Umbilical cord (tissue), 1 donor: ENCODE measurements at regions not wholly inside any gene's neighbourhood (a gene's known extent, or its start where the extent isn't known, plus 50 kb on each side); places are given as distances from the start of the nearest gene placed in this dataset.
"Not testable (repeated sequence)": the region's sequence is repeated elsewhere in the genome, so short reads cannot be mapped to it uniquely, and the experiment has no call there.

Source experiments
- DNase-seq: peaks from one replicate; pipeline ENCODE4 v3.0.0-alpha.2; 2015; ENCODE audit warnings: low spot score

DNA sequence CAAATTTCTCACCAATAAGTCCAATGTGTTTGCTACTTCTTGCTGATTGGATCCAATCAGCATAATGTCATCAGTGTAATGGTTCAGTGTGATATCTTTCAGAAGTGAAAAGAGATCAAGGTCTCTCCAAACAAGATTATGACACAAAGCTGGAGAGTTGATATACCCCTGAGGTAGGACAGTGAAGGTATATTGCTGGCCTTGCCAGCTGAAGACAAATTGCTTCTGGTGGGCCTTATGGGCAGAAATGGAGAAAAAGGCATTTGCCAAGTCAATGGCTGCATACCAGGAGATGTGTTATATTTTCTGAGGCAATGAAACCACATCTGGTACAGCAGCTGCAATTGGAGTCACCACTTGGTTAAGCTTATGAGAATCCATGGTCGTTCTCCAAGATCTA is 131.7 kb upstream of the PCBD1 start:
- DNase-seq: not testable (repeated sequence)

DNA sequence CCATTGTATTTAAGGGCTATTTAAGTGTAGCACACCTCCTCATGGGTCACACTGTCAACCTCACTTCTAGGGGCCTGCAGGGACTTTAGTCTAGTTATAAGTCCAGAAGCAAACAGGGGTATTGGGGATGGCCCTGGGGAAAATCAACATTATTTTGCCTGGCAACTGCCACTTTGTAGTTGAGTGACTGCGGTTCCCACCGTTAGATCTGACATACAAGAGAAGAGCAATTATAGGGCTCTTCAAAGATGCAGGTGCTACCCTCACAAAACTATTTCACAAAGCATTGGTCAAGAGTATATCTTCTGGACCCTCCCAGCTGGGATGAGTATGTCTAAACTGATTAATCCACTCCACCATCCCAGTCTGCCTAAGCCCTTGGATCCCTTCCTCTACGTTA is 133.0 kb upstream of the PCBD1 start:
- DNase-seq: no peak

DNA sequence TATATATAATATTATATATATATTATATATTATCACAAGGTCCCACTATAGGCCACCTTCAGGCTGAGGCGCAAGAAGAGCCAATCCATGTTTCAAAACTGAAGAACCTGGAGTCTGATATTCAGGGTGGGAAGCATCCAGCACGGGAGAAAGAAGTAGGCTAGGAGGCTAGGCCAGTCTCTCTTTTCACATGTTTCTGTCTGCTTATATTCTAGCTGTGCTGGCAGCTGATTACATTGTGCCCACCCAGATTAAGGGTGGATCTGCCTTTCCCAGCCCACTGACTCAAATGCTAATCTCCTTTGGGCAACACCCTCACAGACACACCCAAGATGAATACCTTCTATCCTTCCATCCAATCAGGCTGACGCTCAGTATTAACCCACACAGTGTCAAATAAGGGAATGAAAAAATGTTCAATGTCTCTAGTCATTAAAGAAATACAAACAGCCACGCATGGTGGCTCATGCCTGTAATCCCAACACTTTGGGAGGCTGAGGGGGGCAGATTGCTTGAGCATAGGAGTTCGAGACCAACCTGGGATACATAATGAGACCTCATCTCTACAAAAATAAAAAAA is 135.4 kb upstream of the PCBD1 start:
- no peak for DNase-seq

- no peak for DNase-seq
These were observed 136.1 kb upstream of the PCBD1 start for GRCh38 chr10:71024490-71024889.

DNA sequence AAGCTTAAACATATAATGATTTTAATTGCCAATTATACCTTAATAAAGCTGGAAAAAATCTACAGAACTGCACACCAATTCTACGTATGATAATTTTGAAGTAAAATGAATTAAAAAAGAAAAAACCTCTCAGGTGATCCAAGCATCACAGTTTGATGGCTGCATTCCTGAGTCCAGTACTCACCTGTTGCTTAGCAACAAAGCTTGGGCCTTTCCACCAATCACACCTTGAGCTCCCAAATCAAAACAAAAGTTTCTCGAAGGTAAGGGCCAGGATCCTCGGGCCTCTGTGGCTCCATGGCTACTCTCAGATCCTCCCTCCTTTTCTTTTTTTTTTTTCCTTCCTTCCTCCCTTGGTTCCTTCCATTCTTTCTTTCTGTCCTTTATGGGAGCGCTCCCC is 137.2 kb upstream of the PCBD1 start:
- no peak for DNase-seq

DNA sequence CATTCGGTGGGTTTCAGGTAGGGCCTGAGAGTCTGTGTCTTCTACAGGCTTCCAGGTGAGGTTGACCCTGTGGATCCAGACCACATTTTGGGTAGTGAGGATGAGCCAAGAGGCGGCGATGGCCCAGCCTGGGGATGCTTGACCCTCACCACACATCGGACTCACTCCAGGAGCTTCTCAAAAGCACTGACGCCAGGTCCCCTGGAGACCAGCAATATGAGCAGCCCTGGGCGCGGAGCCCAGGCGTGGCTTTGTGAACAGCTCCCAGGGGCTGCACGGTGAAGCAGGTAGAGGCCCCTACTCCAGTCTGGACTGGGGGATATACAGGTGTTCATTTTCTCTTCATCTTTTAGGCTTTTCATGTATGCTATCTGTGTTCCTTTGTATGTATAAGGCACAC is 139.7 kb upstream of the PCBD1 start:
- DNase-seq: no peak

DNA sequence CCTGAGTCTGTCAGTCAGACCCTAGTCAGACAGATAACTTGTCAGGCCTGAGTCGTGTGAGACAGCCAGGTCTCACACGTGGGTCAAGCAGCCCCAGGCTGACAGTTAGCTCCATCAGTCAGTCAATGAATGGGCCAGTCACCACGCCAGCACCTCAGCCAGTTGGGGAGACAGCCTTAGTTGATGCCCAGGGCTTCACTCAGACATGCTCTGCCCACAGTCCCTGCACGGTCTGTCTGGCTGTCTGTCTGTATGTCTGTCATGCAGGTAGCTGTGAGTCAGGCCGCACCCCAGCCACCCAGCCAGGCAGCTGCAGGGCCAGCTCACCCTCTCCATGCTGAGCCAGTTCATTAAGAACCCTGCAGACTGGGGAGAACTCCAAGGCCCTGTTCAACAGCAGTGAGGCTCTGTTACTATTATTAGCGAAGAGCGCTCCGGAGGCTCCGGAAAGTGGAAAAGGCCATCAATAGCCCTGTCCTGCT is 141.1 kb upstream of the PCBD1 start:
- DNase-seq: no peak

DNA sequence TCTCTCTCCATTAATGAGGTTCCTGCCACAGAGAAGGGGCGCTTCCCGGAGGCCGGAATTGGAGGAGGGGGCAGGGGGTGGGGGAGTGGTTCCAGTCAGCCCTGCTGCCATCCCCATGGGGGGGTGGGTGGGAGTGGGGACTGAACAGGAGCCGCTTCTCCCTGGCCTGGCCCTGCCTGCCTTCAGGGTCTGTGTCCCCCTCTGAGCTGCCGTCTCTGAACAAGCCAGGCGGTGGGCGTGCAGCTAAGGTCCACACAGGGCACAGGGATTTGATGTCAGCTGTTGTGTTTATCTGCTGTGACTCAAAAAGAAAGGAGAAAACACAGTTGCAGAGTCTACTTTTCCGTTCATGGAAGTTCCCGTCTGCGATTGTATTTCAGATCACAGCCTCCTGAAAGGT is 141.5 kb upstream of the PCBD1 start:
- no peak for DNase-seq

DNA sequence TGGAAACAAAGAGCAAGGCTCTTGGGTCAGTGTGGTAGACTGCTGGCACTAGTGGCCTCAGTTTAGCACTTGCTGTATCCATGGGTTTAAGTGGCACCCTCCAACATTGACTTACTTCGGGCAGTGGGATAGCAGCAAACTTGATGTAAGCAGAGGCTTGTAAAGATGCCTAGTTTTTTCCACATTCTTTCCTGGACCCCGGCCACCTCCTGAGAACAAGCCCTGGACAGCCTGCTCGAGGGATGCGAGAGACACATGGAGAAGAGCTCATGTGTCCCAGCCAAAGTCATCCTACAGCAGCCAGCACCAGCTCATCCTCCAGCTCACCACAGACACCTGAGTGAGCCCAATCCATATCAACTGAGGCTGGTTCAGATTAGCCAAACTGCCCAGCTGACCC is 142.7 kb upstream of the PCBD1 start:
- DNase-seq: no peak

DNA sequence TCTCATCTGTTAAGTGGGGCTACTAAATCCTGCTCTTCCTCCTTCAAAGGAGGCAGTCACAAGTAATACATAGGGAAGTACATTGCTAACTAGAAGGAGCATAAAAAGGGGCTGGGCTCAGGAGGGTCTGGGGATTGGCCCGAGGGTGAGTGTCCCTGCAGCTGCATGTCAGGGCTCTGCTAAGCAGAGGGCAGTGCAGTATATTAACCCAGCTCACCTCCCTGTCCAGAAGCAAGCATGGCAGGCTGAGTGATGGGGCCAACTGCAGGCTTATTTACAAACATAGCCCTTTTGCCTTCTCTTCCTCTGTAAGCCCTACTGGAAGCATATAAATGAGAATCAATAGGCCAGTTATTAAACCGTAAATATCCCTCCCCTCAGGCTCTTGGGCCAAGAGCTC is 143.2 kb upstream of the PCBD1 start:
- no peak for DNase-seq

GRCh38 chr10:71032887-71033286 is 144.5 kb upstream of the PCBD1 start:
- DNase-seq: no peak

- no peak for DNase-seq
These were observed 145.1 kb upstream of the PCBD1 start for GRCh38 chr10:71033396-71033980.

DNA sequence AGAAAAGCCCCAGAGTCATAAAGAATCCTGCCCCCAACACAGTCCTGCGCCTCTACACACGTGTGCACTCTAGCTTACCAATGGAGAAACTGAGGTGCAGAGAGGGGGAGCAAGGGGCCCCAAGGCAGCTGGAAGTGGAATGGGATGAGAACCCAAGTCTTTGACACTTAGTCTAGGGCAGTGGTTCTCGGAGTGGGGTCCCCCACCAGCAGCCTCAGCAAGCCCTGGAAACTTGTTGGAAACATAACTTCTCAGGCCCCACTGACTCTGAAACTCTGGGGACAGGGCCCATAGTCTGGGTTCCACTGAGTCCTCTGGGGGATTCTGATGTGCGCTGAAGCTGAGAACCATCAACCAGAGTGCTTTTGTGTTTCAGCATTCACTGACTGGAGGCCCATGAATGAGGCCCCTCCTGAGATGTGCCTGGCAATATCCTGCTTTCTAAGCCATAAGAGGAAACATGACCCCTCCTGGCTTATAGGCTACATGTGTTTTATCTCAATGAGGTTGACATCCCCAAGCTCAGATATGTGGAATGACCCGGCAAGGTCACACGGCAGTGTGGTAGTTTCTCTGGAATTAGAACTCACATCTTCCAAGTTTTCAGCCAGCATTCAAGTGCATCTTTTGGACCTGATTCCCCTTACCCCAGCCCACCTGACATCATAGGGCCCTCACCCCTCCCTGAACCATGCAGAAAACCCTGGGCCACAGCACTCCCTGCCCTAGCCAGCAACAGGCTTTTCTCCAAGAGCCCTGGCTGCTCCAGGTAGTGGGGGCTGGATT is 147.3 kb upstream of the PCBD1 start:
- peak; percentile 78 for DNase-seq

DNA sequence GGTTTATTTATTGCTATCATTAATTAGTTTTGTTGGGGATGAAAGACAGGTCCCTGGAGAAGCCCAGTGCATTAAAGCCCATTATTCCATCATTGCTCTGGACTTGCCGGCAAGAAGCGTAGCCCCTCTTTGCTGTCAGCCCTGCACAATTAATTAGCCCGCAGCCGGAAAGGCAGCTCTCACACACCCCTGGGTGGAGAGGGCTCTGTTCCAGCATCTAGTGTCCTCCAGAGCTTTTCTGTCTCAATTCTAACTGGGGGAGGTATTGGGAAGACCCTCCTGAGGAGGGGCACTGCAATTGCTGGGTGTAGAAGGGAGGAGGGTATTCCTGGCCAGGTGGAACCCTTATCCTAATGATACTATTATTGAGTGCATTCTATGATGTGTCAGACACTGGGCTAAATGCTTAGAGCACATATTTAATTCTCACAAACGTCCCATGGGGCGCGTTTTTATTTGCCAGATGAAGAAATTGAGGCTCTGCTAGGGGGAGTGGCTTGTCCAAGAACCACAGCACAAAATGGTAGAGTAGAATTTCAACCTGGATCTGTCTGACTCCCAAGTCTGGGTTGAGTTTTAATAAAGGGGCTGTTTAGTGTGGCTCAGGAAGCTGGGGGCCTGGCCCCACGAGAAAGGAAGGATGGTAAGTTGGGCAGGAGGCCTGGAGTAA is 148.1 kb upstream of the PCBD1 start:
- DNase-seq: no peak

DNA sequence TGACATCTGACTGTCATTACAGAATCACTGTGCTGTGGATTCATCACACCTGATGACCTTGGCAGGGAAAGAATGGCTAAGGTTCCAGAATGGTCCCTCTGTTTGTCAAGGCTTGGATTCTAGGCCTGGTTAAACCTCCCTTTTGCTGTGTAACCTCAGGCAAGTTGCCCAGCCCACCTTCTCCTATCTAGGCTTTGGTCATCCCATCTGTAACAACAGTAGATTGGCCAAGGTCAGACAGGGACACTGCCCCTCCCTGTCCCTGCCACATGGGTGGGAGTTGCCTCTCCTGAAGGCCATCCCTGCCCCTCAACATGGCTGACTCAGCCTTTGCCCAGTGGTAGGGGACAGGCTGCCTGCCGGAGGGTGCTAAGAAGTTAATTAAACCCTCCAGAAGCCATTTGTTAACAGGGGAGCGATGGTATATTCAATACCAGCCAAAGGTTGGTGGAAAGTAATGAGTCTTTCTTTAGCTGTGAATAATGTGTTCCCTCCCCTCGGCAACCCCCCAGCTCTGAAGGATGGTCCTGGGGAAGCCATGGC is 149.8 kb upstream of the PCBD1 start:
- DNase-seq: no peak

GRCh38 chr10:71038921-71039320 is 150.6 kb upstream of the PCBD1 start:
- no peak for DNase-seq

DNA sequence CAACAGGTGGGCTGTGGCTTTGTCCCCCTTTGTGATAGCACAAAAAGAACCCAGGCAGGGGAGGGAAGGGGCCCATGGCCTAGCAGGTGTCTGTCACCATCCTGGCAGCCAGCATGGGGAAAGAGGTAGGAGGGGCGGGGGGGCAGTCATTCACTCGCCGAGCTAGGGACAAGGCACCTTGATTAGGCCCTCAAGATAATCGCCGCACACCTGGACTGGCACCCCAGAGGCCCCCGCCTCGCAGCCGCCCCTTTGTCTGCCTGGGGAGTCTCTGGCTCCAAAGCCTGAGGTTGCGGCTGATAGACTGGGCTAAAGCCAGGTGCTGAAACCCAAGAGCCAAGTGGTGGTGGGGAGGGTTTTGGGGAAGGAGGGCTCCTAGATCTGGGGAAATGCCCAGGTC is 151.2 kb upstream of the PCBD1 start:
- DNase-seq: no peak

DNA sequence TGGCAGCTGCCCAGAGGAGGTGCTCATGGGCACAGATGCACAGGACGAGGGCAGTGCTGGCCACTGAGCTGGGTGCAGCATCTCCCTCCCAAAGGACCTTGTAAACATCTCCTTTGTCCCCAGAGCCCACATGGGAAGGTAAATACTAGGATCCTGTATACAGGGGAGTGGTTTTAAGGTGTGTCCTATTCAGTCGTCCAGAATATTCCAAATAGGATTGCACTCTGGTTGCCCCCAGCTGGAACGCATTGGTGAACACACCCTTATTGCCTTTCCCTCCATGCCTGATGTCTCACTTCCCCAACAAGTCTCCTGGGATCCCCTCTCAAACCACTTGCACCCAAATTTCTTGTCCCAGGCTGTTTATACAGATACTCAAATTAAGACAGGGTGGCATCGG is 152.0 kb upstream of the PCBD1 start:
- DNase-seq: no peak

GRCh38 chr10:71040846-71041605 is 152.7 kb upstream of the PCBD1 start:
- no peak for DNase-seq

DNA sequence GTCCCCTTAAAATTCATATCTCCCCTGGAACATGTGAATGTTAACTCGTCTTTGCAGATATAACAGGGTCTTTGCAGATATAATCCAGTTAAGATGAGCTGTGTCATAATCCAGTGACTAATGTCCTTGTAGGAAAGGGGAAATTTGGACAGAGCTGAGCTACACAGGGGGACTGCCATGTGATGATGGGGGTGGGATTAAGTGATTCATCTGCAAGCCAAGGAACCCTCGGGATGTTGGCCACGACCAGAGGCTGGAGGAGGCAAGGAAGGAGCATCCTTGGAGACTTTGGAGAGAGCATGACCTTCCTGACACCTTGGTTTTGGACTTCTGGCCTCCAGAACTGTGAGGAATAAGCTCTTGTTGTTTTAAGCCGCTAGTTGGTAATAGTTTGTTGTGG is 153.9 kb upstream of the PCBD1 start:
- no peak for DNase-seq

GRCh38 chr10:71042699-71043098 is 154.3 kb upstream of the PCBD1 start:
- no peak for DNase-seq

GRCh38 chr10:71043858-71044257 is 155.5 kb upstream of the PCBD1 start:
- DNase-seq: no peak
